ENCODE measurements at regions not wholly inside any gene's neighbourhood (a gene's known extent, or its start where the extent isn't known, plus 50 kb on each side); places are given as distances from the start of the nearest gene placed in this dataset.
A peak's percentile ranks its signal among the peaks of the same experiment; 100 is the strongest.

GRCh38 chr18:22783662-22784076 is 149.5 kb upstream of the RBBP8 start:
- TF ChIP-seq, protein P1, sequence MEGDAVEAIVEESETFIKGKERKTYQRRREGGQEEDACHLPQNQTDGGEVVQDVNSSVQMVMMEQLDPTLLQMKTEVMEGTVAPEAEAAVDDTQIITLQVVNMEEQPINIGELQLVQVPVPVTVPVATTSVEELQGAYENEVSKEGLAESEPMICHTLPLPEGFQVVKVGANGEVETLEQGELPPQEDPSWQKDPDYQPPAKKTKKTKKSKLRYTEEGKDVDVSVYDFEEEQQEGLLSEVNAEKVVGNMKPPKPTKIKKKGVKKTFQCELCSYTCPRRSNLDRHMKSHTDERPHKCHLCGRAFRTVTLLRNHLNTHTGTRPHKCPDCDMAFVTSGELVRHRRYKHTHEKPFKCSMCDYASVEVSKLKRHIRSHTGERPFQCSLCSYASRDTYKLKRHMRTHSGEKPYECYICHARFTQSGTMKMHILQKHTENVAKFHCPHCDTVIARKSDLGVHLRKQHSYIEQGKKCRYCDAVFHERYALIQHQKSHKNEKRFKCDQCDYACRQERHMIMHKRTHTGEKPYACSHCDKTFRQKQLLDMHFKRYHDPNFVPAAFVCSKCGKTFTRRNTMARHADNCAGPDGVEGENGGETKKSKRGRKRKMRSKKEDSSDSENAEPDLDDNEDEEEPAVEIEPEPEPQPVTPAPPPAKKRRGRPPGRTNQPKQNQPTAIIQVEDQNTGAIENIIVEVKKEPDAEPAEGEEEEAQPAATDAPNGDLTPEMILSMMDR (conservative IDR thresholded peaks at IDR 0.05), result no peak
- H3K27ac ChIP-seq, result no peak overlapping the region

- TF ChIP-seq, protein P1 (conservative IDR thresholded peaks at IDR 0.05), result no peak
- peak overlapping the region; percentile 33 for H3K27ac ChIP-seq
These were observed 144.1 kb upstream of the RBBP8 start for GRCh38 chr18:22789052-22789451.

DNA sequence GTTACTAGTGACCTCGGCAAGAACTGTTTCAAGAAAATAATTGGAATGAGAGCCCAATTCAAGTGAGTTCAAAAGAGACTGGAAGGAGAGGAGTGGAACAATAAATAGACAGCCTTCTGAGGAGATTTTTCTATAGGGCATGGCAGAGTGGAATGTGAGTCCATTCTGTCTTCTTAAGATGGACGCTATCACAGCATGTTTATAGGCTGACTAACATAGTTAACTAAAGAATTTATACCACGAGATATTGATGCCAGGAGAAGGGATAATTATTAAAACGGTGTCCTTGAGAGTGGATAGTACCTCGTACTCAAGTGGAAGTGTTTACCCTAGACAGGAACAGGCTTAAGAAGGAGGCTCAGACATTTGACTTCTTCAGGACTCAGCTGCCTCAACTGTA is 143.5 kb upstream of the RBBP8 start:
- H3K27ac ChIP-seq, result peak overlapping the region; percentile 33
- TF ChIP-seq, protein P1 (conservative IDR thresholded peaks at IDR 0.05), result no peak

DNA sequence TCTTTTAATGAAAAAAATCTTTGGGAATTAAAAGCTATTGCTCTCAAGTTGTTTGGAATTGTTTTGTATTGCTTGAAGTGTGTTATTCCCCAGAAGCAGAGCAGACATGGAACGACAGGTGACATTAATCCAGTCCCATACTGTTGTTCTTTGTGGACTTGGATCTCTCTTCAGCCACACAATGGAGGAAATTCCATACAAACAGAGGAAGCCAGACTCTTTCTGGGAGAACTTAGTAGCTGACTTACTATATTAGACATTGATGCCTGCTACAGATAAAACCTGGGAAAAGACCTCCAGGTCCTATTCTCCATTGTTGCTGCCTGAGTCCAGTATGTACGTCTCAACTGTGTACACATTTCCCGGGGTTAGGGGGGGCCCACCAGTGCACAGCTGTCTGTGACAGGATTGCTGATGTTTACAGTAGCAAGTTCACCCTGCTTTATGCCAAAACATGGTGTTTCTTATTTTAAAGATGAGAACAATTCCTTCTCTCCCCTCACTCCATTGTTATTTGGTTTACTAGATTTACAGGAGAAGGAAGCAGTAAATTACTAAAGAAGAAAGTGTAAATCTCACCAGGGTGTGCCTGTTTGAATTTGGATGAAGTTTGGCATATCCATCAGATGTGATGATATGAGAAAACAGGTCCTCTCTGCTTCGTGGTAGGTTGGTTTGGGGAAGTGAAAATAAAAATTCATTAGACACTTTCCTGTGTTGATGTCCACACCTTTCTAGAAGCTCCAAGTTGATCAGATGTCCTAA is 142.4 kb upstream of the RBBP8 start:
- peak overlapping the region; percentile 61; the same call in 1 of the 2 replicates for H3K27ac ChIP-seq
- TF ChIP-seq, protein P1 (conservative IDR thresholded peaks at IDR 0.05), result no peak

DNA sequence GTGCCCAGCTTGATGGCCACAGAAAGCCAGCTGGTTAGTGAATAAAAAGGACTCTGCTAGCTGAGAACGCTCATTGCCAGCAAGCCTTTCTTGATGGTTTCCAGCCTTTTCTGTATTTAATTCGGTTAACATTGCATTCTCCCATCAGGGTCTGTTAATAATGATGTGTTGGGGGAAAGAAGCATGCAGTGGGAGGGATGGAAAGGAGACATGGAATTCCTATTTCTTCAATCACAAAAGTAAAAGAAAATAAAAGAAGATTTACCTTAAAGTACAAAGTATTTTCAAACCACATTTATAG is 141.9 kb upstream of the RBBP8 start:
- H3K27ac ChIP-seq, result peak overlapping the region; percentile 61; the same call in 1 of the 2 replicates
- TF ChIP-seq, protein P1 (conservative IDR thresholded peaks at IDR 0.05), result no peak

DNA sequence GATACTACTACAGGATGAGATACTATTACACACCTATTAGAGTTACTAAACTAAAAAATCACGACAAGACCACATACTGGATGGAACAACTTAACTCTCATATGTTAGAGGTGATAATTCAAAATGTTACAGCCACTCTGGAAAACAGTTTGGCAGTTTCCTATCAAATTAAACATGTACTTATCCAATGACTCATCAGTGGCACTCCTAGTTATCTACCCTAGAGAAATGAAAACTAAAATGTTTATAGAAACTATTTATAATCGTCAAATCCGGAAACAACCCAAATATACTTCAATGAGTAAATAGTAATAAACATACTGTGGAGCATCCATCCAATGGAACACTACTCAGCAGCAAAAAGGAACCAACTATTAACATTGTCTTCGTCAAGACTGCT is 137.0 kb upstream of the RBBP8 start:
- TF ChIP-seq, protein P1 (conservative IDR thresholded peaks at IDR 0.05), result no peak

GRCh38 chr18:22800551-22800951 is 132.6 kb upstream of the RBBP8 start:
- no peak overlapping the region for H3K27ac ChIP-seq
- TF ChIP-seq, protein P1 (conservative IDR thresholded peaks at IDR 0.05), result no peak

More for the DNA sequence above, 137.0 kb upstream of the RBBP8 start:
- H3K27ac ChIP-seq, result no peak overlapping the region

Data from VCaP (cell line).